Motor neuron (in vitro differentiated cells): ENCODE measurements at regions not wholly inside any gene's neighbourhood (a gene's known extent, or its start where the extent isn't known, plus 50 kb on each side); places are given as distances from the start of the nearest gene placed in this dataset.

ENCODE experiments used
- ATAC-seq, 8 experiments: fragments of 200-7000 bp; cut with Tn5 transposase; replicated peaks in 6 of 8; 2 replicates each; pipeline ENCODE4 v1.8.0; 2021; ENCODE audit warnings: mild to moderate bottlenecking in 8 of 8, moderate library complexity in 8 of 8
- H3K27ac ChIP-seq, 2 donors: fragments of 250-450 bp; sonication (Bioruptor Pico); 2 replicates each; pipeline ENCODE4 v1.9.0; 2021; ENCODE audit warnings: antibody characterized with exemption in 2 of 2, mild to moderate bottlenecking in 2 of 2, moderate library complexity in 1 of 2
- H3K4me1 ChIP-seq, 2 donors: fragments of 250-450 bp; sonication (Bioruptor Pico); replicated peaks in 1 of 2; 2 replicates each; pipeline ENCODE4 v1.6.1; 2021; ENCODE audit warnings: antibody characterized with exemption in 2 of 2, mild to moderate bottlenecking in 2 of 2, moderate library complexity in 1 of 2
- H3K4me3 ChIP-seq, 5 donors: fragments of 250-450 bp; sonication (Bioruptor Pico); 2 replicates each; pipeline ENCODE4 v1.9.0; 2021; ENCODE audit warnings: antibody characterized with exemption in 5 of 5, mild to moderate bottlenecking in 5 of 5, moderate library complexity in 4 of 5
- WGBS, 10 experiments: fragments of 450-650 bp; shearing (Covaris generic); methylation state at CpG; one replicate each; pipeline ENCODE4 v1.0.0; 2022; 5-methylcytosine and 5-hydroxymethylcytosine counted together
- in situ Hi-C, 9 experiments: fragments of 400-800 bp; cut with MboI; loops; one replicate each; pipeline ENCODE4 v1.15.0; 2021; ENCODE audit warnings: low sequenced_read_pairs in 9 of 9, low pct_unique_long_range_greater_than_20kb in 2 of 9; ENCODE audit not compliant: unreplicated experiment in 9 of 9

GRCh38 chr9:90559075-90560073, 83.2 kb downstream of the DIRAS2 start:
- Histone ChIP-seq H3K4me1 (peaks cover 16 to 35% of the 10 kb centered on the region in 2 donors), H3K4me3 (no peak overlapping the region), H3K27ac (no peak overlapping the region)
- 0 to 100% (median 84%) methylated on average over 1 to 7 of the region's 9 CpGs; no CpG with 5 or more reads in 2 of the 10 experiments for WGBS, 10 experiments
- ATAC-seq: no peak
- in situ Hi-C loops: no loop called here
